ENCODE measurements at regions not wholly inside any gene's neighbourhood (a gene's known extent, or its start where the extent isn't known, plus 50 kb on each side); places are given as distances from the start of the nearest gene placed in this dataset.

DNA sequence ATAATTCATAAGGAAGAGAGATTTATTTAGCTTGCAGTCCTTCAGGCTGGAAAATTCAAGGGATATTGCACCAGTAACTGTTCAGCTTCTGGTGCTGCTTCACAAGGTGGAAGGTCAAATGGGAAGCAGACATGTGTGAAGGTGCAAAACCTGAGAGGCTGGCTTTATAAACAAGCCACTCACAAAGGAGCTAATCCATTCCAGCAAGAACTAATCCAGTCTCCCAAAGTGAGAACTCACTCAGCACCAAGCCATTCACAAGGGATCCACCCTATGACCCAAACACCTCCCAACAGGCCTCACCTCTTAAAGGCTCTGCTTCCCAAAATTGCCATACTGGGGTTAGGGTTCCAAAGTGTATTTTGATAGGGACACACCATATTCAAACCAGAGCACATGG is 1018.4 kb upstream of the ACVR2A start:
- no peaks in the 10 kb centered on the region for H3K9me3 Mint-ChIP-seq
- DNase-seq (ENCODE audit: low spot score): no peak
- no peaks in the 10 kb centered on the region for H3K27me3 Mint-ChIP-seq (ENCODE audit: low read depth)
- no peaks in the 10 kb centered on the region for H3K36me3 Mint-ChIP-seq (ENCODE audit: low read depth)
- no peak overlapping the region for H3K27ac Mint-ChIP-seq
- intact Hi-C loops (cut with micrococcal nuclease): no loop called here
- no peak overlapping the region for H3K4me3 Mint-ChIP-seq (ENCODE audit: low read depth)
- H3K4me1 Mint-ChIP-seq (ENCODE audit: low read depth): no peaks in the 10 kb centered on the region

DNA sequence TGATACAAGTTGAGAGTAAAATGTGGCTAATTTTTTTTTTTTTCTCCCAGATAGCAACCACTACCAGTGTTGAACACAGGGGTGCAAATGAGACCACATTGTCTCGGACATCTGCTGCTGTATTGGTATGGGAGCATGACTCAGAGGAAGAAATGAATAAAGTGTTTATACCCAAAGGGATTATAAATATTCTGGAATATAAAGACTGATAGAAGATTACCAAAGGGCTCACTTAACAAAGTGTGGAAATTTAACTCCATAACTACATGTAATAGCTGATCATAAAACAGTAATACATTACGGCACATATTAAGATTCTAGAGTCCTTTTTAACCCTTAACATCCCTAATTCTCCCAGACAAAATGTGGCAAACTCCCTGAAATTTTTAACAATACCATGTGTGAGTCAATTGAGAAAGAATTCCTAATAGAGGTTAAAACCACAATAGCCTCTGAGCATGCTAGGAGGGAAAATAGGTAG is 1023.0 kb upstream of the ACVR2A start:
- H3K4me3 Mint-ChIP-seq (ENCODE audit: low read depth): no peak overlapping the region
- H3K4me1 Mint-ChIP-seq (ENCODE audit: low read depth): no peaks in the 10 kb centered on the region
- no peaks in the 10 kb centered on the region for H3K36me3 Mint-ChIP-seq (ENCODE audit: low read depth)
- intact Hi-C loops (cut with micrococcal nuclease): no loop called here
- H3K9me3 Mint-ChIP-seq: no peaks in the 10 kb centered on the region
- H3K27me3 Mint-ChIP-seq (ENCODE audit: low read depth): no peaks in the 10 kb centered on the region
- H3K27ac Mint-ChIP-seq: no peak overlapping the region
- DNase-seq (ENCODE audit: low spot score): no peak

DNA sequence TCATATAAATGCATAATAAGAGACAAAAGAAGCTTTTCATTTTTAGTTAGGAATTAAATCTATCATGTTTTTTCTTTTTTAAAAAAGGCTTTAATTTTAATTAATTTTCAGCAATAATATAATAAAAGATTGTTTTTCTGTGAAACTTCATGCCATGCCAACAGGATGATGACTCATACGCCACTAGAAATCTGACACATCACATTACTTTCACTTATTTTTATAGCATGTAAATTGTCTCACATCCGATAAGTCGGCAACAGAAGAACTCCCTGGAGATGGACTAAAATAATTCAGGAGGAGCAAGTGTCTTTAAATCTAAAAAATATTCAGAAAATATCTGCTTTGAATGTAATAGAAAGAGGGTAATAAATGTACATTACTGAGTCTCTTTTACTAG is 1024.2 kb upstream of the ACVR2A start:
- H3K9me3 Mint-ChIP-seq: no peaks in the 10 kb centered on the region
- H3K4me3 Mint-ChIP-seq (ENCODE audit: low read depth): no peak overlapping the region
- no peaks in the 10 kb centered on the region for H3K27me3 Mint-ChIP-seq (ENCODE audit: low read depth)
- DNase-seq (ENCODE audit: low spot score): no peak
- no peak overlapping the region for H3K27ac Mint-ChIP-seq
- H3K4me1 Mint-ChIP-seq (ENCODE audit: low read depth): no peaks in the 10 kb centered on the region
- no peaks in the 10 kb centered on the region for H3K36me3 Mint-ChIP-seq (ENCODE audit: low read depth)
- intact Hi-C loops (cut with micrococcal nuclease): no loop called here

DNA sequence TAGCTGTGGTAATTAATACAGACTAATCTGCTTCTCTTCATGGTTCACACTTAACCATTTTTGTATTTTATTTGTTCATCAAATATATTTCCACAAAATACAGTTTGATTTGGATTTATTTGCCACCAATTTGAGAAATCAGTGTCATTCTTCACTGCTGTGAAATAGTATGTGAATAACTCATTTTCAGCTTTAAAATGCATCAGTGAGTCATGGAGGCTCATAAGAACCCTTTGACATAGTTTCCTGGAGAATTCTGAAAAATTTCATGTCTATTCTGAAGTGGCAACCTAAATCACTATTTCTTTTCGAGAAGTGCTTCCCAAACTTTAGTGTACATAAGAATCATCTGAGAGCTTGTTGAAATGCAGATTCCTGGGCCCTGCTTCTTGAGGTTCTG is 1026.7 kb upstream of the ACVR2A start:
- H3K9me3 Mint-ChIP-seq: no peaks in the 10 kb centered on the region
- no peaks in the 10 kb centered on the region for H3K4me1 Mint-ChIP-seq (ENCODE audit: low read depth)
- no peaks in the 10 kb centered on the region for H3K36me3 Mint-ChIP-seq (ENCODE audit: low read depth)
- no peak overlapping the region for H3K27ac Mint-ChIP-seq
- no peak for DNase-seq (ENCODE audit: low spot score)
- H3K27me3 Mint-ChIP-seq (ENCODE audit: low read depth): no peaks in the 10 kb centered on the region
- intact Hi-C loops (cut with micrococcal nuclease): no loop called here
- no peak overlapping the region for H3K4me3 Mint-ChIP-seq (ENCODE audit: low read depth)

DNA sequence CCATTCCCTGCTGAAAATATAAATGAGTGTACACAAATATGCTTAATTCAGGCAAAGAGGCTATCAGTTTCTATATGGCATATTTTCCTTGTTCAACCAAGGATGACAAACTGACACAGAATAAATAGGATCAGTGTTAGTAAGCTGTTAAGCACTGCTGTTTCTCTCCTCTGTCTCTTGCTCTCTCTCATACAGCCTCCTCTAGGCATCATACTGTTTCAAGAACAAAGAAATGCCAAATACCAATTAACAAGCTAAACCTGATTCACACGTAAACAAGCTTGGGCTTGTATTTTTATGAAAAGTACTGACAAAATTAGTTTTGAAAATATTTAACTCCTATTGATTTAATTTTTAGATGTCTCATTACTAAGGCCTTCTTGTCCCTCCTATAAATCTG is 1027.2 kb upstream of the ACVR2A start:
- Mint-ChIP-seq H3K36me3 (ENCODE audit: low read depth) (no peaks in the 10 kb centered on the region), H3K27me3 (ENCODE audit: low read depth) (no peaks in the 10 kb centered on the region)

DNA sequence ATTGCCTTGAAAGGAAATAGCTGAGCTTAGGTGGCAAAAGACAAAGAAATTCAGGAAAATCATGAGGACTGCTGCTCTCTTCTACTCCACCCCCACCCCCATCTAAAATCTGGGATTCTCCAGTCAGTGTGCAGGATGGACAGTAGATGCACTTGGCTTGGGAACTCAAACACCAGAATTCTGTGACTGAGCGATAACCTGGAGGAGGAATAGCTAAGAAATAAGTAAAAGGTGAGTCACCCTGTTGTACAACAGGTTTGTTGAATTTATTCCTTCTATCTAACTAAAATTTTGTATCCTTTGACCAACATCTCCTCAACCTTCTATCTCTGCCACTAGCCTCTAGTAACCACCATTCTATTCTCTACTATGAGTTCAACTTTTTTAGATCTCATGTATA is 1029.9 kb upstream of the ACVR2A start:
- Mint-ChIP-seq H3K36me3 (ENCODE audit: low read depth) (no peaks in the 10 kb centered on the region), H3K27ac (no peak overlapping the region), H3K9me3 (peaks cover 5% of the 10 kb centered on the region), H3K4me3 (ENCODE audit: low read depth) (no peak overlapping the region), H3K27me3 (ENCODE audit: low read depth) (no peaks in the 10 kb centered on the region), H3K4me1 (ENCODE audit: low read depth) (no peaks in the 10 kb centered on the region)
- no peak for DNase-seq (ENCODE audit: low spot score)
- intact Hi-C loops (cut with micrococcal nuclease): no loop called here

More for the DNA sequence above, 1027.2 kb upstream of the ACVR2A start:
- Mint-ChIP-seq H3K4me3 (ENCODE audit: low read depth) (no peak overlapping the region), H3K4me1 (ENCODE audit: low read depth) (no peaks in the 10 kb centered on the region), H3K9me3 (no peaks in the 10 kb centered on the region), H3K27ac (no peak overlapping the region)
- no peak for DNase-seq (ENCODE audit: low spot score)
- intact Hi-C loops (cut with micrococcal nuclease): no loop called here

DNA sequence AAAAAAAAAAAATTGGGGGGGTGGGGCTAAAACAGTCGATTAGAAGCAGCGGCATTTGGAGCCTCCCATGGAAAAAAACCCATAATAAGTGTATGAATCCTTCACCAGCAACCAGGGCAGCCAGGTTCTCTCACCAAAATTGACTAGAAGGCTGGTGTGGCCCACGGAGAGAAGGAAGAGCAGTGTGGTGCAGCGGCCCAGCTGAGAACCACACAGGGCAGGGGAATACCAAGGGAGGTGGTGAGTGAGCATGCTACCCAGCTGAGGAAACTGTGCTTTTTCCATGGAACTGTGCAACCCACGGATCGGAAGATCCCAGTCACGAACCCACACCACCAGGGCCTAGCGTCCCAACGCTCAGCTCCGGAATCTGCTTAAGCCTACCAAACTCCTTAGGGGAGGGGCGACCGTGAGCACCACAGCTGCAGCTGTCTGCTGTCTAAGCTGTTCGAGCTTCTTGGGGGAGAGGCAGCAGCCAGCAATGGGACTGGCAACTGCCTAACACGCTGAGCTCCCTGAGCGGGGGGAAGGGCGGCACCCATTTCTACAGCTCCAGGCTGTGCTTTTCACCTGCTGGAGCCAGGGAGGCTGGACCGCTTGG is 1037.2 kb upstream of the ACVR2A start:
- no peak overlapping the region for H3K27ac Mint-ChIP-seq
- no peak overlapping the region for H3K4me3 Mint-ChIP-seq (ENCODE audit: low read depth)
- H3K4me1 Mint-ChIP-seq (ENCODE audit: low read depth): no peaks in the 10 kb centered on the region
- H3K27me3 Mint-ChIP-seq (ENCODE audit: low read depth): no peaks in the 10 kb centered on the region
- peaks cover 9% of the 10 kb centered on the region for H3K9me3 Mint-ChIP-seq
- intact Hi-C loops (cut with micrococcal nuclease): no loop called here
- H3K36me3 Mint-ChIP-seq (ENCODE audit: low read depth): no peaks in the 10 kb centered on the region
- DNase-seq (ENCODE audit: low spot score): no peak

DNA sequence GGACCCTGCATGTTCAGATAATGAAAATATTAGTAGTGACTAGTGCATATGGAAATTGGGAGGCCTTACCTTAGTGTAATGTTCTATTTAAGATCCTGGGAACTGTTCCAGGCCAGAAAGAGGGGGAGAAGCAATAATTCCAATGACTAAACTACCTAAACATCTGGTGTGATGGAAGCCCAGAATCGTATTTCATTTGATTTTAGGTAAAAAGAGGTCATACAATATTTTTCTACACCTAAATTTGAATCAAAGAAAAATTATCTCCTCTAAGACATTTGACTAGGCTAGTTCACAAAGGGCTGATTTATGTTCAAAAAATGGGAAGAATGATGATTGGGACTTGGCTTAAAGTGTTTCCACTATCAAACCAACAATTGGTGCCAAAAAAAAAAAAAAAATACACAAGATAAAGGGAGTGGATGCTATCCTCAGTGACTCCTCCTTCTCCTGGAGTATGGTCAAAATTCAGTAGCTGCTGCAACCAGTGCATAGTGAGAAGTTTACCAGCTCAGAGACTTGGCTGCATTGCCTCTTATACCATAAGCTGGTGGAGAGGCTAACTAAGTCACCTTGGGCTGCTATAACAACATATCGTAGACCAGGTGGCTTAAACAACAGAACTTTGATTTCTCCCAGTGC is 1038.3 kb upstream of the ACVR2A start:
- no peak for DNase-seq (ENCODE audit: low spot score)
- Mint-ChIP-seq H3K9me3 (peaks cover 9% of the 10 kb centered on the region), H3K27ac (no peak overlapping the region), H3K4me1 (ENCODE audit: low read depth) (no peaks in the 10 kb centered on the region), H3K27me3 (ENCODE audit: low read depth) (no peaks in the 10 kb centered on the region), H3K4me3 (ENCODE audit: low read depth) (no peak overlapping the region), H3K36me3 (ENCODE audit: low read depth) (no peaks in the 10 kb centered on the region)
- intact Hi-C loops (cut with micrococcal nuclease): no loop called here

DNA sequence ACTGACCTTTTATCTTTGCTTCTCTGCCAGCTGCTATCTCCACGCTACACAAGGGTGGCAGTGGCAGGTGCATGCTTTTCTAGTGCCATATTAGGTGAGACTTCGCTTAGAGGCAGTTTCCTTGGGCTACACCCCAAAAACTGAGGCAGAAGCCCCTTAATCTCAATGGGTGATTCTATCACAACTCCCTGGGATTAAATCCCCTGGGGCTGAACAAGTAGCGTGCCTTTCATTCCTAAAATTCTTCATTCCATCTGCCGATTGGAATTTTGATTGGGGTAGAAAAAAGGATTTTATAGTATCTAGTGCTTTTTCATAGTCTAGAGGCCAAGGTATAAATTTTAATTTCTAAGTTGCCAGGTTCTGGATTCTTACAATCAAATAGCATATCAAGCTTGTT is 1040.5 kb upstream of the ACVR2A start:
- intact Hi-C loops (cut with micrococcal nuclease): no loop called here
- no peaks in the 10 kb centered on the region for H3K27me3 Mint-ChIP-seq (ENCODE audit: low read depth)
- peaks cover 4% of the 10 kb centered on the region for H3K9me3 Mint-ChIP-seq
- no peak for DNase-seq (ENCODE audit: low spot score)
- no peak overlapping the region for H3K27ac Mint-ChIP-seq
- H3K4me3 Mint-ChIP-seq (ENCODE audit: low read depth): no peak overlapping the region
- no peaks in the 10 kb centered on the region for H3K36me3 Mint-ChIP-seq (ENCODE audit: low read depth)
- no peaks in the 10 kb centered on the region for H3K4me1 Mint-ChIP-seq (ENCODE audit: low read depth)

DNA sequence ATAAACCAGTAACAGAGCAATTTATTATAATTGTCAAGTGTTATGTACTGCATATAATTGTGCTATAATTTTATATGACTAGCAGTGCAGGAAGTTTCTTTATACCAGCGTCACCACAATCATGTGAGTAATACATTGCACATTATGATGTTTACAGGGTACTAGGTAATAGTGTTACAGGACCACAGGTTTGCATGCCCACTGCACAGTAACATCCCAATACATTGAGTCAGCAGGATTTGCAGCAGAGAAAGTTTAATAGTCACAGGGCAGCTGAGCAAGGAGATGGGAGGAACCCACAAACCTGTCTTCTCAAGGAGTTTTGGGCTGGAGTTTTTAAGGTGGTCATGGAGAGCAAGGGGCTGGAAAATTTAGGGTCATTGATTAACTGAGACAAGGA is 1042.9 kb upstream of the ACVR2A start:
- Mint-ChIP-seq H3K9me3 (no peaks in the 10 kb centered on the region), H3K4me1 (ENCODE audit: low read depth) (no peaks in the 10 kb centered on the region), H3K27ac (no peak overlapping the region), H3K4me3 (ENCODE audit: low read depth) (no peak overlapping the region), H3K27me3 (ENCODE audit: low read depth) (no peaks in the 10 kb centered on the region), H3K36me3 (ENCODE audit: low read depth) (no peaks in the 10 kb centered on the region)
- intact Hi-C loops (cut with micrococcal nuclease): no loop called here
- DNase-seq (ENCODE audit: low spot score): no peak

DNA sequence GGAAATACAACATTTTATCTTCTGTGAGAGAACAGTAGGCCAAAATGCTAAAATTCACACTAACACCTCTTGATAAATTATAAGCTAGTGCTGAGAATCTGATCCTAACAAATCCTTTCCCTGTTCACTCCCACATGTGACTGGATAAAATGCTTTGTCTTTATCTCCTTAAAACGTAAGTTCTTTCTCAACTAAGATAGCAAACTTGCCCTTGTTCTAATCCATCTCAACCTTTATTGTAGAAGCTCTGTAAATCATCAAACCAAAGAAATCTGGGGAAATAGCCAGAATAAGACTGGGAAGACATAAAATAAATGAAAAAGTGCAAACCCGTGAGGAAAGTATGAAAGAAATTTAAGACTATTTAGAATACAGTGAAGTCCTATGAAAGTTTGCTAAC is 1058.4 kb upstream of the ACVR2A start:
- no peaks in the 10 kb centered on the region for H3K4me1 Mint-ChIP-seq (ENCODE audit: low read depth)
- peaks cover 20% of the 10 kb centered on the region for H3K9me3 Mint-ChIP-seq
- DNase-seq (ENCODE audit: low spot score): no peak
- H3K27ac Mint-ChIP-seq: no peak overlapping the region
- H3K36me3 Mint-ChIP-seq (ENCODE audit: low read depth): no peaks in the 10 kb centered on the region
- no peak overlapping the region for H3K4me3 Mint-ChIP-seq (ENCODE audit: low read depth)
- intact Hi-C loops (cut with micrococcal nuclease): no loop called here
- no peaks in the 10 kb centered on the region for H3K27me3 Mint-ChIP-seq (ENCODE audit: low read depth)

DNA sequence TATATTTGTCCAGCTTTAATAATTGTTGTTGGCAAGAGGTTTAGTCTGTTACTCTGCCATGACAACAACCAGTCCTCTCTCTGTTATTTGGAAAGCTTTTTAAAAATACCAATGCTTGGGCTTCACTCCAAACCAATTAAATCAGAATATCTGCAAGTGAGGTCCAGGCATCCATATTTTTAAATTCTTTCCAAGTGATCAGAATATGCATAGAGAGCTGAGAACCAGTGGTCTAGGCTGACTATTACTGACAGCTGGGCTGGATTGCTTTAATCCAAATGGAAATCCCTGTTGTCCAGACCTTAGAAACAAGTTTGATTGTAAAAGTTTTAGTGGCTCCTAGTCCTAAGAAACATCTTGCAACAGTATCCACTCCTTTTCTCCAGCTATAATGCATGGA is 1059.7 kb upstream of the ACVR2A start:
- DNase-seq (ENCODE audit: low spot score): no peak

DNA sequence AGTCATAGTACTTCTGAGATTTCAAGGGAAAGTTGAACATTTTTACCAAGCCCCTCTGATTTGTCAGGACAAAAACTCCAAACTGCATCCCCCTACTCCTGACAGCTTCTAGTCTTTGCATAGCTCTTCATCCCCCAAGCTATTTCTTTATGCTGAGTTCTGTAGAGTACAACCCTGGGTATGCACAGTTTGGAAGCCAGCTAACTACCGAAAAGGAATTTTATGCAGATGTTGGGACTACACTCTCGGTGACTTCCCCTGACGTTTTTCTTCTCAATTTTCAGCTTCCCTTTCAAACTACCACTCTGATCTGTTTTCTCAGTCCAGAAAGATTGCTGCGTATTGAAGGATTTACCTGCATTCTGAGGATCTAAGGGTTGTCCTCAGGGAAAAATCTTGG is 1060.2 kb upstream of the ACVR2A start:
- peaks cover 13% of the 10 kb centered on the region for H3K9me3 Mint-ChIP-seq
- no peaks in the 10 kb centered on the region for H3K36me3 Mint-ChIP-seq (ENCODE audit: low read depth)
- intact Hi-C loops (cut with micrococcal nuclease): no loop called here
- no peak overlapping the region for H3K4me3 Mint-ChIP-seq (ENCODE audit: low read depth)
- H3K27ac Mint-ChIP-seq: no peak overlapping the region
- no peaks in the 10 kb centered on the region for H3K27me3 Mint-ChIP-seq (ENCODE audit: low read depth)
- no peaks in the 10 kb centered on the region for H3K4me1 Mint-ChIP-seq (ENCODE audit: low read depth)
- no peak for DNase-seq (ENCODE audit: low spot score)

More for the DNA sequence above, 1059.7 kb upstream of the ACVR2A start:
- H3K9me3 Mint-ChIP-seq: peaks cover 17% of the 10 kb centered on the region
- no peaks in the 10 kb centered on the region for H3K4me1 Mint-ChIP-seq (ENCODE audit: low read depth)
- intact Hi-C loops (cut with micrococcal nuclease): no loop called here
- no peak overlapping the region for H3K4me3 Mint-ChIP-seq (ENCODE audit: low read depth)
- H3K27ac Mint-ChIP-seq: no peak overlapping the region
- no peaks in the 10 kb centered on the region for H3K36me3 Mint-ChIP-seq (ENCODE audit: low read depth)
- no peaks in the 10 kb centered on the region for H3K27me3 Mint-ChIP-seq (ENCODE audit: low read depth)

DNA sequence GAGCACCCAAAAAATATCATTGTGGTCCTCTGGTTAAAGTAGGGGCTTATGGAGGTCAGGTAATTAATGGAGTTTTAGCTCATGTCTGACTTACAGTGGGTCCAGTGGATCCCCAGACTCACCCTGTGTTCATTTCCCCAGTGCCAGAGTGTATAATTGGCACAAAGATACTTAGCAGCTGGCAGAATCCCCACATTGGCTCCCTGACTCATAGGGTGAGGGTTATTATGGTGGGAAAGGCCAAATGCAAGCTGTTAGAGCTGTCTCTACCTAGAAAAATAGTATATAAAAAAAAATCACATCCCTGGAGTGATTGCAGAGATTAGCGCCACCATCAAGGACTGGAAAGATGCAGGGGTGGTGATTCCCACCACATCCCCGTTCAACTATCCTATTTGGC is 1067.6 kb upstream of the ACVR2A start:
- H3K36me3 Mint-ChIP-seq (ENCODE audit: low read depth): no peaks in the 10 kb centered on the region
- H3K27ac Mint-ChIP-seq: no peak overlapping the region
- no peak overlapping the region for H3K4me3 Mint-ChIP-seq (ENCODE audit: low read depth)
- intact Hi-C loops (cut with micrococcal nuclease): no loop called here
- no peaks in the 10 kb centered on the region for H3K27me3 Mint-ChIP-seq (ENCODE audit: low read depth)
- H3K9me3 Mint-ChIP-seq: no peaks in the 10 kb centered on the region
- DNase-seq (ENCODE audit: low spot score): no peak
- H3K4me1 Mint-ChIP-seq (ENCODE audit: low read depth): no peaks in the 10 kb centered on the region
